Loucy (cell line): ENCODE measurements at regions not wholly inside any gene's neighbourhood (a gene's known extent, or its start where the extent isn't known, plus 50 kb on each side); places are given as distances from the start of the nearest gene placed in this dataset.

ENCODE experiments used
- H2AFZ ChIP-seq: fragments of 200-600 bp; sonication (generic); 2 replicates; pipeline ENCODE4 v1.6.0; 2016; ENCODE audit warnings: antibody characterized with exemption, mild to moderate bottlenecking, low read length, moderate library complexity
- H3F3A ChIP-seq: fragments of 200-600 bp; 2 replicates; pipeline ENCODE4 v1.6.0; 2016; ENCODE audit warnings: antibody characterized with exemption, low read depth, mild to moderate bottlenecking
- H3K27me3 ChIP-seq: fragments of 200-600 bp; sonication (generic); 2 replicates; pipeline ENCODE4 v1.6.1; 2014; ENCODE audit warnings: low read length, mild to moderate bottlenecking; ENCODE audit not compliant: insufficient read depth, poor library complexity, severe bottlenecking
- H3K36me3 ChIP-seq: fragments of 200-600 bp; sonication (generic); 2 replicates; pipeline ENCODE4 v1.6.1; 2016; ENCODE audit warnings: low read length; ENCODE audit not compliant: insufficient read depth
- H3K4me1 ChIP-seq: fragments of 200-600 bp; sonication (generic); 2 replicates; pipeline ENCODE4 v1.5.1; 2014; ENCODE audit warnings: low read length, mild to moderate bottlenecking; ENCODE audit not compliant: insufficient read depth, poor library complexity, severe bottlenecking
- H3K4me2 ChIP-seq: fragments of 200-600 bp; sonication (generic); 2 replicates; pipeline ENCODE4 v1.6.0; 2014; ENCODE audit warnings: antibody characterized with exemption, low read length, low read depth, mild to moderate bottlenecking; ENCODE audit not compliant: poor library complexity, severe bottlenecking
- H3K4me3 ChIP-seq: fragments of 200-600 bp; sonication (generic); 2 replicates; pipeline ENCODE4 v1.5.1; 2014; ENCODE audit warnings: low read length, mild to moderate bottlenecking, mixed read lengths; ENCODE audit not compliant: poor library complexity, severe bottlenecking
- H3K79me2 ChIP-seq: fragments of 200-600 bp; sonication (generic); 2 replicates; pipeline ENCODE4 v1.6.1; 2014; ENCODE audit warnings: low read length; ENCODE audit not compliant: insufficient read depth
- H3K9ac ChIP-seq: fragments of 200-600 bp; sonication (generic); 2 replicates; pipeline ENCODE4 v1.6.0; 2014; ENCODE audit warnings: mild to moderate bottlenecking, low read depth, low read length, moderate library complexity; ENCODE audit not compliant: poor library complexity, severe bottlenecking
- H3K9me2 ChIP-seq: fragments of 200-600 bp; sonication (generic); replicated peaks from 2 replicates; pipeline ENCODE4 v1.6.1; 2016; ENCODE audit warnings: low read depth, low read length, mixed read lengths
- H3K9me3 ChIP-seq: fragments of 200-600 bp; sonication (generic); 2 replicates; pipeline ENCODE4 v1.6.1; 2014; ENCODE audit warnings: mild to moderate bottlenecking, antibody characterized with exemption, low read length, low read depth; ENCODE audit not compliant: insufficient read depth
- H4K20me1 ChIP-seq: fragments of 200-600 bp; sonication (generic); 2 replicates; pipeline ENCODE4 v1.6.0; 2014; ENCODE audit warnings: antibody characterized with exemption, low read length, mild to moderate bottlenecking; ENCODE audit not compliant: insufficient read depth, poor library complexity, severe bottlenecking
- CTCF ChIP-seq: fragments of 200-600 bp; sonication (generic); conservative IDR thresholded peaks from 2 replicates; pipeline ENCODE4 v1.5.1; 2014; ENCODE audit warnings: mild to moderate bottlenecking, antibody characterized with exemption, low read length
- EZH2phosphoT487 ChIP-seq: fragments of 200-600 bp; IDR thresholded peaks from 2 replicates; pipeline ENCODE4 v1.6.1; 2018; ENCODE audit warnings: antibody characterized with exemption, mild to moderate bottlenecking, moderate library complexity, borderline replicate concordance

DNA sequence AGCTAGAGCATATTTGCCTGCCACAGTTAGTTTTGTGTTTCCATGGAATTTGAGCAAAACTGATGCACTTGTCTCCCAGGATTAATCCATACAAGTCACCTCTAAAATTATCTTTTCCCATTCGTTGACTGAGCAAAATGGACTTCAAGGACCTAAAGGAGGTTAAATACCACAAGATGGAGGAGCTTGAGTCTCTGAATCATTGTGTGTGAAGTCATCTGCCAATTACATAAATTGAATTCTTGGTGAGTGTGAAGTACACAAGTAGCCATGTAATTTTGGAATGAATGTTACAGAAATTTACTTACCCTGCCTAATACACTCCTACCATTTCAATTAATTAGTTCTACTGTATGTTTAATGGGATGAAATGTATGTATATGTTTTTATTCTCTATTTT is 501.7 kb upstream of the POT1 start:
- H4K20me1 ChIP-seq: no peaks in the 10 kb centered on the region
- H3K9me3 ChIP-seq: no peaks in the 10 kb centered on the region
- no peaks in the 10 kb centered on the region for H3K9me2 ChIP-seq
- no peaks in the 10 kb centered on the region for H3K4me1 ChIP-seq
- no peak for TF ChIP-seq EZH2phosphoT487
- TF ChIP-seq CTCF: no peak
- no peaks in the 10 kb centered on the region for H3F3A ChIP-seq
- no peaks in the 10 kb centered on the region for H3K79me2 ChIP-seq
- H3K27me3 ChIP-seq: no peaks in the 10 kb centered on the region
- H3K9ac ChIP-seq: no peak overlapping the region
- no peaks in the 10 kb centered on the region for H3K36me3 ChIP-seq
- H2AFZ ChIP-seq: no peak overlapping the region
- H3K4me3 ChIP-seq: no peak overlapping the region
- H3K4me2 ChIP-seq: no peak overlapping the region

DNA sequence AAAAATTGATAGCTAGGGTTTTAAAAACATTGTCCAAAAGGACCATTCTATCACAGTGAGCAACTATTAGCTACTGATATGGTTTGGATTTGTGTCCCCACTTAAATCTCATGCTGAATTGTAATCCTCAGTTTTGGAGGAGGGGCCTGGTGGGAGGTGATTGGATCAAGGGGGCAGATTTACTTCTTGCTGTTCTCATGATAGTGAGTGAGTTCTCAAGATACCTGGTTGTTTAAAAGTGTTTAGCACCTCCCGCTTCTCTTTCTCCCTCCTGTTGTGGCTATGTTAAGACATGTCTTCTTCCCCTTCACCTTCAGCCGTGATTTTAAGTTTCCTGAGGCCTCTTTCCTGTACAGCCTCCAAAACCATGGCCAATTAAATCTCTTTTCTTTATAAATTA is 500.4 kb upstream of the POT1 start:
- Histone ChIP-seq H3K4me1 (no peaks in the 10 kb centered on the region), H4K20me1 (no peaks in the 10 kb centered on the region), H3K9ac (no peak overlapping the region), H3K36me3 (no peaks in the 10 kb centered on the region), H3K4me2 (no peak overlapping the region), H3F3A (no peaks in the 10 kb centered on the region), H3K27me3 (no peaks in the 10 kb centered on the region), H2AFZ (no peak overlapping the region), H3K9me2 (no peaks in the 10 kb centered on the region), H3K4me3 (no peak overlapping the region), H3K9me3 (no peaks in the 10 kb centered on the region), H3K79me2 (no peaks in the 10 kb centered on the region)
- TF ChIP-seq EZH2phosphoT487: no peak
- no peak for TF ChIP-seq CTCF

DNA sequence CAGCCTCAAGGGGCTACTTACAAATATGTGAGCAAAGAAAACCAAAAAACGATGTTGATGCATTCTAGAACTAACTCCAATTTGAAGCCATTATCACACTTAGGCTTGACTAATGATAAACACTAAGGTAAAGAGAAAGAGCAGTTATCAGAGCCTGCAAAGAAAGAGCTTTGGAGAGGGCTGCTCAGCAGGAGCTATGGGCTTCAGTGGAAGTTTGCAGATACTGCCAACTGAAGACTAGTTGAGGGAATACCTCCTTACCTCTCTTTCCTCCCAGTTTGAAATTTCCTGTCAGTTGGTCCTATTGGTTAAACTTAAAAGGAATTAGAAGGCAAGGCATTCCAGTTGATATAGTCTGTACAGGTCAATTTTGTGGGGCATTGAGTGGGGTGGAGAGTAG is 498.1 kb upstream of the POT1 start:
- no peaks in the 10 kb centered on the region for H3K4me1 ChIP-seq
- no peaks in the 10 kb centered on the region for H3K79me2 ChIP-seq
- H3K9ac ChIP-seq: no peak overlapping the region
- no peaks in the 10 kb centered on the region for H3K36me3 ChIP-seq
- no peaks in the 10 kb centered on the region for H3K27me3 ChIP-seq
- H3K4me3 ChIP-seq: no peak overlapping the region
- H3K9me3 ChIP-seq: no peaks in the 10 kb centered on the region
- no peaks in the 10 kb centered on the region for H3F3A ChIP-seq
- no peaks in the 10 kb centered on the region for H3K9me2 ChIP-seq
- TF ChIP-seq EZH2phosphoT487: no peak
- TF ChIP-seq CTCF: no peak
- H4K20me1 ChIP-seq: no peaks in the 10 kb centered on the region
- no peak overlapping the region for H2AFZ ChIP-seq
- no peak overlapping the region for H3K4me2 ChIP-seq
